ENCODE measurements at regions not wholly inside any gene's neighbourhood (a gene's known extent, or its start where the extent isn't known, plus 50 kb on each side); places are given as distances from the start of the nearest gene placed in this dataset.

DNA sequence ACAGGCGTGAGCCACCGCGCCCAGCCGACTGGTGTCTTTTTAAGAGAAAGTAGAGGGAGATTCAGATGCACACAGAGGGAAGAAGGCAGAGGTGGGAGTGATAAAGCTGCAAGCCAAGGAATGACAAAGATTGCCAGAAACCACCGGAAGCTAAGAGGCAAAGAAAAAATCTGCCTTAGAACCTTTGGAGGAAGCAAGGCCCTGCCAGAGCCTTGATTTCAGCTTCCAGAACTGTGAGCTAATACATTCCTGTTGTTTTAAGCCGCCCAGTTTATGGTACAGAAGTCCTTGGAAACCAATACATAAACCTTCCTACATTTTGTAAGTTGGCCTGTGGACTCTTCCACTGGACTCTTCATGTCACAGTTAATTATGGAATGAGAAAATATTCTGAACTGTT is 71.7 kb upstream of the SOX21 start:
- no peak overlapping the region for H3K4me3 Mint-ChIP-seq
- DNase-seq (ENCODE audit: low spot score) (no peak), ATAC-seq (no peak)
- no peak overlapping the region for H3K27ac Mint-ChIP-seq
- H2AFZ ChIP-seq, result 0 out of 2 replicates have a peak overlapping the region, but pooled peaks have one; percentile 38
- H3K9me2 ChIP-seq (ENCODE audit: insufficient read depth), result 0 out of 2 replicates have a peak, but pooled peaks cover 5% of the 10 kb centered on the region
- peaks cover 9% of the 10 kb centered on the region; the same call in 2 of the 3 replicates for H3K4me1 Mint-ChIP-seq
- H3K4me1 ChIP-seq (ENCODE audit: insufficient read depth), result peaks cover 6% of the 10 kb centered on the region; the same call in 1 of the 2 replicates
- H3K79me2 ChIP-seq (replicated peaks; ENCODE audit: insufficient read depth), result no peaks in the 10 kb centered on the region
- no peaks in the 10 kb centered on the region for H3F3A ChIP-seq (replicated peaks; ENCODE audit: low read depth)
- peaks cover 6% of the 10 kb centered on the region; the same call in 2 of the 3 replicates for H3K36me3 Mint-ChIP-seq (ENCODE audit: low read depth)
- peaks cover 17% of the 10 kb centered on the region; the same call in 2 of the 3 replicates for H3K9me3 Mint-ChIP-seq
- H3K36me3 ChIP-seq (ENCODE audit: insufficient read depth), result no peaks in the 10 kb centered on the region; the same call in 1 of the 2 replicates
- TF ChIP-seq ZNF114 (CRISPR knock-in tag; IDR thresholded peaks at IDR 0.05), result no peak
- TF ChIP-seq, protein P1, sequence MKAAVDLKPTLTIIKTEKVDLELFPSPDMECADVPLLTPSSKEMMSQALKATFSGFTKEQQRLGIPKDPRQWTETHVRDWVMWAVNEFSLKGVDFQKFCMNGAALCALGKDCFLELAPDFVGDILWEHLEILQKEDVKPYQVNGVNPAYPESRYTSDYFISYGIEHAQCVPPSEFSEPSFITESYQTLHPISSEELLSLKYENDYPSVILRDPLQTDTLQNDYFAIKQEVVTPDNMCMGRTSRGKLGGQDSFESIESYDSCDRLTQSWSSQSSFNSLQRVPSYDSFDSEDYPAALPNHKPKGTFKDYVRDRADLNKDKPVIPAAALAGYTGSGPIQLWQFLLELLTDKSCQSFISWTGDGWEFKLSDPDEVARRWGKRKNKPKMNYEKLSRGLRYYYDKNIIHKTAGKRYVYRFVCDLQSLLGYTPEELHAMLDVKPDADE (IDR thresholded peaks at IDR 0.05), result no peak
- TF ChIP-seq POLR2AphosphoS5 (IDR thresholded peaks at IDR 0.05; ENCODE audit: low read depth), result no peak
- no peak for TF ChIP-seq STAT1 (IDR thresholded peaks at IDR 0.05; ENCODE audit: unreplicated experiment)
- no peak for TF ChIP-seq NANOG (IDR thresholded peaks at IDR 0.05; ENCODE audit: borderline replicate concordance)
- TF ChIP-seq EZH2phosphoT487 (IDR thresholded peaks at IDR 0.05; ENCODE audit: unreplicated experiment), result no peak
- TF ChIP-seq, protein P2, sequence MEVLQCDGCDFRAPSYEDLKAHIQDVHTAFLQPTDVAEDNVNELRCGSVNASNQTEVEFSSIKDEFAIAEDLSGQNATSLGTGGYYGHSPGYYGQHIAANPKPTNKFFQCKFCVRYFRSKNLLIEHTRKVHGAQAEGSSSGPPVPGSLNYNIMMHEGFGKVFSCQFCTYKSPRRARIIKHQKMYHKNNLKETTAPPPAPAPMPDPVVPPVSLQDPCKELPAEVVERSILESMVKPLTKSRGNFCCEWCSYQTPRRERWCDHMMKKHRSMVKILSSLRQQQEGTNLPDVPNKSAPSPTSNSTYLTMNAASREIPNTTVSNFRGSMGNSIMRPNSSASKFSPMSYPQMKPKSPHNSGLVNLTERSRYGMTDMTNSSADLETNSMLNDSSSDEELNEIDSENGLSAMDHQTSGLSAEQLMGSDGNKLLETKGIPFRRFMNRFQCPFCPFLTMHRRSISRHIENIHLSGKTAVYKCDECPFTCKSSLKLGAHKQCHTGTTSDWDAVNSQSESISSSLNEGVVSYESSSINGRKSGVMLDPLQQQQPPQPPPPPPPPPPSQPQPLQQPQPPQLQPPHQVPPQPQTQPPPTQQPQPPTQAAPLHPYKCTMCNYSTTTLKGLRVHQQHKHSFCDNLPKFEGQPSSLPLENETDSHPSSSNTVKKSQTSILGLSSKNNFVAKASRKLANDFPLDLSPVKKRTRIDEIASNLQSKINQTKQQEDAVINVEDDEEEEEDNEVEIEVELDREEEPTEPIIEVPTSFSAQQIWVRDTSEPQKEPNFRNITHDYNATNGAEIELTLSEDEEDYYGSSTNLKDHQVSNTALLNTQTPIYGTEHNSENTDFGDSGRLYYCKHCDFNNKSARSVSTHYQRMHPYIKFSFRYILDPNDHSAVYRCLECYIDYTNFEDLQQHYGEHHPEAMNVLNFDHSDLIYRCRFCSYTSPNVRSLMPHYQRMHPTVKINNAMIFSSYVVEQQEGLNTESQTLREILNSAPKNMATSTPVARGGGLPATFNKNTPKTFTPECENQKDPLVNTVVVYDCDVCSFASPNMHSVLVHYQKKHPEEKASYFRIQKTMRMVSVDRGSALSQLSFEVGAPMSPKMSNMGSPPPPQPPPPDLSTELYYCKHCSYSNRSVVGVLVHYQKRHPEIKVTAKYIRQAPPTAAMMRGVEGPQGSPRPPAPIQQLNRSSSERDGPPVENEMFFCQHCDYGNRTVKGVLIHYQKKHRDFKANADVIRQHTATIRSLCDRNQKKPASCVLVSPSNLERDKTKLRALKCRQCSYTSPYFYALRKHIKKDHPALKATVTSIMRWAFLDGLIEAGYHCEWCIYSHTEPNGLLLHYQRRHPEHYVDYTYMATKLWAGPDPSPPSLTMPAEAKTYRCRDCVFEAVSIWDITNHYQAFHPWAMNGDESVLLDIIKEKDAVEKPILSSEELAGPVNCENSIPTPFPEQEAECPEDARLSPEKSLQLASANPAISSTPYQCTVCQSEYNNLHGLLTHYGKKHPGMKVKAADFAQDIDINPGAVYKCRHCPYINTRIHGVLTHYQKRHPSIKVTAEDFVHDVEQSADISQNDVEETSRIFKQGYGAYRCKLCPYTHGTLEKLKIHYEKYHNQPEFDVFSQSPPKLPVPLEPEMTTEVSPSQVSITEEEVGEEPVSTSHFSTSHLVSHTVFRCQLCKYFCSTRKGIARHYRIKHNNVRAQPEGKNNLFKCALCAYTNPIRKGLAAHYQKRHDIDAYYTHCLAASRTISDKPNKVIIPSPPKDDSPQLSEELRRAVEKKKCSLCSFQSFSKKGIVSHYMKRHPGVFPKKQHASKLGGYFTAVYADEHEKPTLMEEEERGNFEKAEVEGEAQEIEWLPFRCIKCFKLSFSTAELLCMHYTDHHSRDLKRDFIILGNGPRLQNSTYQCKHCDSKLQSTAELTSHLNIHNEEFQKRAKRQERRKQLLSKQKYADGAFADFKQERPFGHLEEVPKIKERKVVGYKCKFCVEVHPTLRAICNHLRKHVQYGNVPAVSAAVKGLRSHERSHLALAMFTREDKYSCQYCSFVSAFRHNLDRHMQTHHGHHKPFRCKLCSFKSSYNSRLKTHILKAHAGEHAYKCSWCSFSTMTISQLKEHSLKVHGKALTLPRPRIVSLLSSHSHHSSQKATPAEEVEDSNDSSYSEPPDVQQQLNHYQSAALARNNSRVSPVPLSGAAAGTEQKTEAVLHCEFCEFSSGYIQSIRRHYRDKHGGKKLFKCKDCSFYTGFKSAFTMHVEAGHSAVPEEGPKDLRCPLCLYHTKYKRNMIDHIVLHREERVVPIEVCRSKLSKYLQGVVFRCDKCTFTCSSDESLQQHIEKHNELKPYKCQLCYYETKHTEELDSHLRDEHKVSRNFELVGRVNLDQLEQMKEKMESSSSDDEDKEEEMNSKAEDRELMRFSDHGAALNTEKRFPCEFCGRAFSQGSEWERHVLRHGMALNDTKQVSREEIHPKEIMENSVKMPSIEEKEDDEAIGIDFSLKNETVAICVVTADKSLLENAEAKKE (CRISPR knock-in tag; IDR thresholded peaks at IDR 0.05), result no peak
- TF ChIP-seq ZNF331 (CRISPR knock-in tag; IDR thresholded peaks at IDR 0.05; ENCODE audit: low read depth), result no peak
- TF ChIP-seq, protein P3, sequence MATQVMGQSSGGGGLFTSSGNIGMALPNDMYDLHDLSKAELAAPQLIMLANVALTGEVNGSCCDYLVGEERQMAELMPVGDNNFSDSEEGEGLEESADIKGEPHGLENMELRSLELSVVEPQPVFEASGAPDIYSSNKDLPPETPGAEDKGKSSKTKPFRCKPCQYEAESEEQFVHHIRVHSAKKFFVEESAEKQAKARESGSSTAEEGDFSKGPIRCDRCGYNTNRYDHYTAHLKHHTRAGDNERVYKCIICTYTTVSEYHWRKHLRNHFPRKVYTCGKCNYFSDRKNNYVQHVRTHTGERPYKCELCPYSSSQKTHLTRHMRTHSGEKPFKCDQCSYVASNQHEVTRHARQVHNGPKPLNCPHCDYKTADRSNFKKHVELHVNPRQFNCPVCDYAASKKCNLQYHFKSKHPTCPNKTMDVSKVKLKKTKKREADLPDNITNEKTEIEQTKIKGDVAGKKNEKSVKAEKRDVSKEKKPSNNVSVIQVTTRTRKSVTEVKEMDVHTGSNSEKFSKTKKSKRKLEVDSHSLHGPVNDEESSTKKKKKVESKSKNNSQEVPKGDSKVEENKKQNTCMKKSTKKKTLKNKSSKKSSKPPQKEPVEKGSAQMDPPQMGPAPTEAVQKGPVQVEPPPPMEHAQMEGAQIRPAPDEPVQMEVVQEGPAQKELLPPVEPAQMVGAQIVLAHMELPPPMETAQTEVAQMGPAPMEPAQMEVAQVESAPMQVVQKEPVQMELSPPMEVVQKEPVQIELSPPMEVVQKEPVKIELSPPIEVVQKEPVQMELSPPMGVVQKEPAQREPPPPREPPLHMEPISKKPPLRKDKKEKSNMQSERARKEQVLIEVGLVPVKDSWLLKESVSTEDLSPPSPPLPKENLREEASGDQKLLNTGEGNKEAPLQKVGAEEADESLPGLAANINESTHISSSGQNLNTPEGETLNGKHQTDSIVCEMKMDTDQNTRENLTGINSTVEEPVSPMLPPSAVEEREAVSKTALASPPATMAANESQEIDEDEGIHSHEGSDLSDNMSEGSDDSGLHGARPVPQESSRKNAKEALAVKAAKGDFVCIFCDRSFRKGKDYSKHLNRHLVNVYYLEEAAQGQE (IDR thresholded peaks at IDR 0.05; ENCODE audit: unreplicated experiment), result no peak
- TF ChIP-seq EZH2 (IDR thresholded peaks at IDR 0.05; ENCODE audit: low read depth, unreplicated experiment), result no peak
- TF ChIP-seq, protein P4, sequence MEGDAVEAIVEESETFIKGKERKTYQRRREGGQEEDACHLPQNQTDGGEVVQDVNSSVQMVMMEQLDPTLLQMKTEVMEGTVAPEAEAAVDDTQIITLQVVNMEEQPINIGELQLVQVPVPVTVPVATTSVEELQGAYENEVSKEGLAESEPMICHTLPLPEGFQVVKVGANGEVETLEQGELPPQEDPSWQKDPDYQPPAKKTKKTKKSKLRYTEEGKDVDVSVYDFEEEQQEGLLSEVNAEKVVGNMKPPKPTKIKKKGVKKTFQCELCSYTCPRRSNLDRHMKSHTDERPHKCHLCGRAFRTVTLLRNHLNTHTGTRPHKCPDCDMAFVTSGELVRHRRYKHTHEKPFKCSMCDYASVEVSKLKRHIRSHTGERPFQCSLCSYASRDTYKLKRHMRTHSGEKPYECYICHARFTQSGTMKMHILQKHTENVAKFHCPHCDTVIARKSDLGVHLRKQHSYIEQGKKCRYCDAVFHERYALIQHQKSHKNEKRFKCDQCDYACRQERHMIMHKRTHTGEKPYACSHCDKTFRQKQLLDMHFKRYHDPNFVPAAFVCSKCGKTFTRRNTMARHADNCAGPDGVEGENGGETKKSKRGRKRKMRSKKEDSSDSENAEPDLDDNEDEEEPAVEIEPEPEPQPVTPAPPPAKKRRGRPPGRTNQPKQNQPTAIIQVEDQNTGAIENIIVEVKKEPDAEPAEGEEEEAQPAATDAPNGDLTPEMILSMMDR (conservative IDR thresholded peaks at IDR 0.05; ENCODE audit: low read depth in 2 of 2), result no peak
- TF ChIP-seq CREB1 (CRISPR knock-in tag; IDR thresholded peaks at IDR 0.05; ENCODE audit: low read depth), result no peak
- TF ChIP-seq JUNB (IDR thresholded peaks at IDR 0.05; ENCODE audit: unreplicated experiment), result no peak
- H3K27me3 Mint-ChIP-seq (ENCODE audit: insufficient read depth, low read depth, poor library complexity), result peaks cover 7% of the 10 kb centered on the region
- H3K27ac ChIP-seq (ENCODE audit: low read depth), result no peak overlapping the region
- H3K4me3 ChIP-seq, result no peak overlapping the region
- no peaks in the 10 kb centered on the region for H4K20me1 ChIP-seq (replicated peaks; ENCODE audit: insufficient read depth)
- no peak overlapping the region for H3K4me2 ChIP-seq
- no peaks in the 10 kb centered on the region for H3K27me3 ChIP-seq (ENCODE audit: insufficient read depth)
